ENCODE measurements at regions not wholly inside any gene's neighbourhood (a gene's known extent, or its start where the extent isn't known, plus 50 kb on each side); places are given as distances from the start of the nearest gene placed in this dataset.

- Mint-ChIP-seq H3K27me3 (ENCODE audit: low read depth) (no peaks in the 10 kb centered on the region), H3K36me3 (ENCODE audit: low read depth) (no peaks in the 10 kb centered on the region), H3K27ac (no peak overlapping the region), H3K4me3 (no peak overlapping the region), H3K9me3 (no peaks in the 10 kb centered on the region), H3K4me1 (ENCODE audit: low read depth) (no peaks in the 10 kb centered on the region)
- DNase-seq (ENCODE audit: low spot score) = no peak
Observed at GRCh38 chr2:222088561-222088960, 210.2 kb downstream of the PAX3 start.

GRCh38 chr2:222087998-222088397, 210.8 kb downstream of the PAX3 start:
- Mint-ChIP-seq H3K9me3 (no peaks in the 10 kb centered on the region), H3K27ac (no peak overlapping the region), H3K4me3 (no peak overlapping the region), H3K4me1 (ENCODE audit: low read depth) (no peaks in the 10 kb centered on the region), H3K27me3 (ENCODE audit: low read depth) (no peaks in the 10 kb centered on the region), H3K36me3 (ENCODE audit: low read depth) (no peaks in the 10 kb centered on the region)
- no peak for DNase-seq (ENCODE audit: low spot score)

- H3K9me3 Mint-ChIP-seq = no peaks in the 10 kb centered on the region
Observed at GRCh38 chr2:222082201-222082600, 216.6 kb downstream of the PAX3 start.

DNA sequence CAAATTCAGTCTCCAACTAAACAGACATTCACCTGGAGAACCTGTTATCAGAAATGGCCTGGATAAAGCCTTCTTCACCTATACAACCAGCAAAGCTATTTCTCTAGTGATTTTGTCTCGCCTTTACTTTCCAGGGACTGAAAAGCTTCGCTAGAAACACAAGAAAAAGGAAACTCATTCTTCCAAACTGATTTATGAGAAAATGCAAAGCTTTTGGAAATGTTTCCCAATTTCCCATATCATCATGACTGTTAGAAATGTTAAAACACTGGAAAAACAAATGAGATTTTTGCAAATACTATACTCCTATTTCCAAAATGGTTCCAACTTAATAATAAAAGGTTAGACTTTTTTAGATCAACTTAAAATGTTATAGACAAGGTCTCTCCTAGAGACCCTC, 218.7 kb downstream of the PAX3 start:
- Mint-ChIP-seq H3K4me1 (ENCODE audit: low read depth) (no peaks in the 10 kb centered on the region), H3K4me3 (no peak overlapping the region), H3K9me3 (no peaks in the 10 kb centered on the region), H3K36me3 (ENCODE audit: low read depth) (no peaks in the 10 kb centered on the region), H3K27ac (no peak overlapping the region), H3K27me3 (ENCODE audit: low read depth) (no peaks in the 10 kb centered on the region)
- no peak for DNase-seq (ENCODE audit: low spot score)

More at GRCh38 chr2:222082201-222082600, 216.6 kb downstream of the PAX3 start:
- no peak overlapping the region for H3K4me3 Mint-ChIP-seq
- H3K36me3 Mint-ChIP-seq (ENCODE audit: low read depth) = no peaks in the 10 kb centered on the region
- H3K27ac Mint-ChIP-seq = no peak overlapping the region
- no peaks in the 10 kb centered on the region for H3K27me3 Mint-ChIP-seq (ENCODE audit: low read depth)
- DNase-seq (ENCODE audit: low spot score) = no peak
- H3K4me1 Mint-ChIP-seq (ENCODE audit: low read depth) = no peaks in the 10 kb centered on the region

DNA sequence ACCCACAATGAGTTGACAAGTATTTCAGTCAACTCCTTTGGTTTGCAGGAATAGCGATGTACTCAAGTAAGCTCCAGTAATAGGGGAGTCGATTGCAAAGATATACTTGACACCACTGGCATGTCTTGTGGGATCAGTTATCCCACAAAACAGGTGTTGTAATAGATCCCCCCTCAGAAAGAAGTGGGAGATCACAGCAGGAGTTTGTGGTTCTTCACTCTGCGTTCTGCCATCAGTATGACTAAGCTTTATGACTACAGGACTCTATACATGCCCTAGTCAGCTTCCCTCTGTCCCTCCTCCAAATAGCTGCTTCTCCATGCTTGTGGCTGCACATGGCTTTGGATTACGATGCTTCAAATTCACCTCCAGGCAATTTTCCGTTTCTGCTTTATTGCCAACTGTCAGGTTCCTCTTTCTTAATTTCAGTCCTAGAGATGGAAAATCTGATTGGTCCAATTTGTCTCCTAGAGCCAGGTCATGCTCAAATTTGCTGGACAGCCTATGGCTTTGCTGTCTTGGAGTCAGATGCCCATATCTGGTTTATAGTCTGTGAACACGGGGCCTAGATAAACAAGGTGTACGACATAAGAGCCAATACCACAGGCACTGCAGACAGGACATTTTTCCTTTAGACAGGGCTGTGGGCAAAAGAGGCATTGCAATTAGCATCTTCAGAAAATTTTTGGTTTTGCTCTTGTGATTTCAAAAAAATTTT, 221.7 kb downstream of the PAX3 start:
- Mint-ChIP-seq H3K4me1 (ENCODE audit: low read depth) (no peaks in the 10 kb centered on the region), H3K27me3 (ENCODE audit: low read depth) (no peaks in the 10 kb centered on the region), H3K36me3 (ENCODE audit: low read depth) (no peaks in the 10 kb centered on the region), H3K9me3 (no peaks in the 10 kb centered on the region), H3K27ac (no peak overlapping the region), H3K4me3 (no peak overlapping the region)
- no peak for DNase-seq (ENCODE audit: low spot score)

- Mint-ChIP-seq H3K9me3 (no peaks in the 10 kb centered on the region), H3K4me1 (ENCODE audit: low read depth) (no peaks in the 10 kb centered on the region)
Observed at GRCh38 chr2:222074674-222075073, 224.1 kb downstream of the PAX3 start.

GRCh38 chr2:222071911-222072310, 226.9 kb downstream of the PAX3 start:
- DNase-seq (ENCODE audit: low spot score) = no peak
- H3K4me1 Mint-ChIP-seq (ENCODE audit: low read depth) = no peaks in the 10 kb centered on the region
- no peaks in the 10 kb centered on the region for H3K27me3 Mint-ChIP-seq (ENCODE audit: low read depth)
- H3K27ac Mint-ChIP-seq = no peak overlapping the region
- H3K9me3 Mint-ChIP-seq = no peaks in the 10 kb centered on the region
- H3K36me3 Mint-ChIP-seq (ENCODE audit: low read depth) = no peaks in the 10 kb centered on the region
- H3K4me3 Mint-ChIP-seq = no peak overlapping the region

More at GRCh38 chr2:222074674-222075073, 224.1 kb downstream of the PAX3 start:
- Mint-ChIP-seq H3K27me3 (ENCODE audit: low read depth) (no peaks in the 10 kb centered on the region), H3K4me3 (no peak overlapping the region), H3K36me3 (ENCODE audit: low read depth) (no peaks in the 10 kb centered on the region), H3K27ac (no peak overlapping the region)
- DNase-seq (ENCODE audit: low spot score) = no peak

- H3K36me3 Mint-ChIP-seq (ENCODE audit: low read depth) = no peaks in the 10 kb centered on the region
- no peaks in the 10 kb centered on the region for H3K9me3 Mint-ChIP-seq
- H3K4me1 Mint-ChIP-seq (ENCODE audit: low read depth) = no peaks in the 10 kb centered on the region
- no peak for DNase-seq (ENCODE audit: low spot score)
- H3K27ac Mint-ChIP-seq = no peak overlapping the region
- H3K27me3 Mint-ChIP-seq (ENCODE audit: low read depth) = no peaks in the 10 kb centered on the region
- H3K4me3 Mint-ChIP-seq = no peak overlapping the region
Observed at GRCh38 chr2:222064286-222064685, 234.5 kb downstream of the PAX3 start.

DNA sequence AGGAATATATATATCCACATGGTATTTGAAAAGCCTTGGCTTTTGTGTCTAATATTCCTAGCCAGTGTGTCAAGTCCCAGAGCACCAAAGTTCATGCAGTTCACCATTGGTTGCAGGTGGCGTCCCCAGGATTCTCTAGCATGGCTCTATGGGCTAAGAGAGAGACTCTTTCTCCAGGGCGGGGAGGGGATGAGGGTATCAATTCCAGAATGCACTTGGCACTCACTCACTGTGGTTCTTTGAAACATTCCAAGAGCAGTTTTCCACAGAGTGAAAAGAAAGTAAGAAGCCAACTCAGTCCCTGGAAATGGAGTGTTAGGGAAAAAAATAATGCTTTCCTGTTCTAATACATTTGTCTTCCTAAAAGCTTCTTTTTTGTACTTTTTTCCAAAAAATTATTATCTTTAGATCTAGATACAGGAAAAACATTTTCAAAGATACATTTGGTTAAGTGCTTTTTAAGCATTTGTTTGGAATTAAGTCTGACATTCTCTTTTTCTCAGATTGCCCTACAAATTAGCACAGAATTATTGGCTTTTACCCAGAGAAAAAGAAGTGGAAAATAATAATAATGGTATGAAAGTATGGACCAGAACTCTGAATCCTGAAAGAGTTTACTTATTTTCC, 239.9 kb downstream of the PAX3 start:
- Mint-ChIP-seq H3K4me1 (ENCODE audit: low read depth) (no peaks in the 10 kb centered on the region), H3K36me3 (ENCODE audit: low read depth) (no peaks in the 10 kb centered on the region), H3K9me3 (no peaks in the 10 kb centered on the region), H3K4me3 (no peak overlapping the region), H3K27ac (no peak overlapping the region), H3K27me3 (ENCODE audit: low read depth) (peaks cover 1% of the 10 kb centered on the region)
- no peak for DNase-seq (ENCODE audit: low spot score)

DNA sequence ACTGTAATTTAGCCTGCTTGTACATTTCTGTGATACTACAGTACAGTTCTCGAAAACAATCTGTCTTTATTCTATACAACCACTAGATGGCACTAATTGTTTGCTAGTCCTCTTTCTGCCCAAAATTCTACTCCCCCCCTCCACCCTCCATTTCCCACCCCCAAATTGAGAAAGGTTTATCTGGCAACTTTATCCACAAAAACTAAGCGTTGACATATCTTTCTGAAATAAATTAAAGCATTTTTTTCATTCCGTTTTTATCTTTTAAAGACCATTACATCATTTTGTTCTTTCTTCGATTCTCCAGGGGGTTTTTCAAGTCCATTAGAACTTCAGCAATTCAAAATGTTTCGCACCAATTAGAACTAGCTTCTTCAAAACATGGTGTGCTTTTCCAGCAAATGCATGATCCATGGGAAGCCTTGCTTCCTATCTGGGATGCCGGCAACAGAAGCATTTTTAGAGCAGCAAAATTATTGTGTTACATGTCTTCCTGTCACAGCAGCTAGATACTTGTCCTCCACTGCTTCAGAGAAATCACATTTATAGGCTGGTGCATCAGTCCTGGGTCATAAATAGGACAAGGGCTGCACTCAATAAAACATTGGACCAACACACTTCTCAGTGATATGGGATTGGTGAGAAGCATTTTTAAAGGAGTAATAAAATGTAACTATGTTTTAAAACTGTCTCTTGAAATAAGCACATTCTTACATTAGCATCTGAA, 241.3 kb downstream of the PAX3 start:
- Mint-ChIP-seq H3K27ac (no peak overlapping the region), H3K9me3 (no peaks in the 10 kb centered on the region), H3K4me3 (no peak overlapping the region), H3K27me3 (ENCODE audit: low read depth) (peaks cover 4% of the 10 kb centered on the region), H3K36me3 (ENCODE audit: low read depth) (no peaks in the 10 kb centered on the region), H3K4me1 (ENCODE audit: low read depth) (no peaks in the 10 kb centered on the region)
- DNase-seq (ENCODE audit: low spot score) = no peak

DNA sequence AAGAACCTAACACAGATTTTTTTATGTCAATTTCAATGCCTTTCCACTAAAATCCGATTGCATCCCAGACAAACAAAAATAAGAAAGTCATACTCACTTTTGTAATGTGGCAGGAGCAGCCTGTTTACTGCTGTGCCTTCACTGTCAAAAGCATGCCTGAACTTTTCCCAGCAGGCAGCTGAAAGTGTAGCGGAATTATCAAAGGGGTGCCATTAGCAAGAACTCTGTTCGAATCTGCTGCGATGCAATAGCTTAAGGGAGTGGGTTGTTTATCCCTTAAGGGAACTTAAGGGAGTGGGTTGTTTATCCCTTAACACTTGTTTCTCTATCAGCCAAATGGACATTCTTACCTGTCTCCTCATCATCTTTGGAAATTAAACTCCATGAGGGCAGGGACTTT, 243.5 kb downstream of the PAX3 start:
- Mint-ChIP-seq H3K4me3 (no peak overlapping the region), H3K27ac (no peak overlapping the region), H3K36me3 (ENCODE audit: low read depth) (no peaks in the 10 kb centered on the region), H3K4me1 (ENCODE audit: low read depth) (no peaks in the 10 kb centered on the region), H3K27me3 (ENCODE audit: low read depth) (peaks cover 4% of the 10 kb centered on the region), H3K9me3 (no peaks in the 10 kb centered on the region)
- no peak for DNase-seq (ENCODE audit: low spot score)

DNA sequence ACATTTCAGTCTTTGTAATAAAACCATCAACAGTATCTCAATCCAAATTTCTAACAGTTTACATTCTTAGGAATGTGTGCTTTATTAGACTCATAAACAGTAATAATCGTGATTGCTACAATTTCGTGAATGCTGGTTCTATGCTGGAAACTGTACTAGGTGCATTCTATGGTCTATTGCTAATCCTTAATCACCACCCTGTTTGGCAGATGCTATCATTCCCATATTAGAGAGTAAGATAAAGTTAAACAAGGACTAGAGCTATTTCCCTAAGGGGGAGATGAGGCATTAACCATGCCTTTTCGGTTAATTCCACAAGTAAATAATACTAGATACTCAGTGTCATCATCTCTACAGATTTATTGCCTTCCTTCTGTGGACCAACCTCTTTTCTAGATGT, 244.0 kb downstream of the PAX3 start:
- Mint-ChIP-seq H3K27me3 (ENCODE audit: low read depth) (peaks cover 4% of the 10 kb centered on the region), H3K4me1 (ENCODE audit: low read depth) (no peaks in the 10 kb centered on the region), H3K36me3 (ENCODE audit: low read depth) (no peaks in the 10 kb centered on the region), H3K9me3 (no peaks in the 10 kb centered on the region), H3K4me3 (no peak overlapping the region), H3K27ac (no peak overlapping the region)
- no peak for DNase-seq (ENCODE audit: low spot score)

DNA sequence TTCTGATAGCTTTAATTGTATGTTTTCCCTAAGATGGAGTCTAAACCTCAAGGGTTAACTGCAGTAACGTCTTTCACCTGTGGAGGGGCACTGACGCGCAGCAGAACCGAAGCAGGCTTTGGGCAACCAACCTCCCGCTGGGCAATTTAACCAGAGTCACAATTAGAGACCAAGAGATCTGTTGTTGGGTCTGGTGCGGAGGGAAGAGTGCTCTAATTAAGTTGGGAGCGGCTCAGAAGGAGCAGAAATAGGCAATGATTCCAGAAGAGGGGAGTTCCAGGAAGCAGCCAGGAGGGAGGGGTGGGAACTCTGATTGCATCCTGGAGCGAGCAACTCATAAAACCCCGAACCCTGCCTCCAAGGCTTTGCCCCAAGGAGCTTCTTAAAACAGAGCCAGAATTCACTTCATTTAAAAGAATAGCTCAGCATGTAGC, 245.8 kb downstream of the PAX3 start:
- no peak for DNase-seq (ENCODE audit: low spot score)
- H3K4me1 Mint-ChIP-seq (ENCODE audit: low read depth) = no peaks in the 10 kb centered on the region

GRCh38 chr2:222050981-222051380, 247.8 kb downstream of the PAX3 start:
- Mint-ChIP-seq H3K36me3 (ENCODE audit: low read depth) (no peaks in the 10 kb centered on the region), H3K4me3 (no peak overlapping the region), H3K4me1 (ENCODE audit: low read depth) (no peaks in the 10 kb centered on the region), H3K27me3 (ENCODE audit: low read depth) (peaks cover 3% of the 10 kb centered on the region), H3K9me3 (no peaks in the 10 kb centered on the region), H3K27ac (no peak overlapping the region)
- no peak for DNase-seq (ENCODE audit: low spot score)

More for the DNA sequence above, 245.8 kb downstream of the PAX3 start:
- Mint-ChIP-seq H3K4me3 (no peak overlapping the region), H3K9me3 (no peaks in the 10 kb centered on the region), H3K27ac (no peak overlapping the region), H3K36me3 (ENCODE audit: low read depth) (no peaks in the 10 kb centered on the region), H3K27me3 (ENCODE audit: low read depth) (peaks cover 4% of the 10 kb centered on the region)
